ENCODE measurements at regions not wholly inside any gene's neighbourhood (a gene's known extent, or its start where the extent isn't known, plus 50 kb on each side); places are given as distances from the start of the nearest gene placed in this dataset.

DNA sequence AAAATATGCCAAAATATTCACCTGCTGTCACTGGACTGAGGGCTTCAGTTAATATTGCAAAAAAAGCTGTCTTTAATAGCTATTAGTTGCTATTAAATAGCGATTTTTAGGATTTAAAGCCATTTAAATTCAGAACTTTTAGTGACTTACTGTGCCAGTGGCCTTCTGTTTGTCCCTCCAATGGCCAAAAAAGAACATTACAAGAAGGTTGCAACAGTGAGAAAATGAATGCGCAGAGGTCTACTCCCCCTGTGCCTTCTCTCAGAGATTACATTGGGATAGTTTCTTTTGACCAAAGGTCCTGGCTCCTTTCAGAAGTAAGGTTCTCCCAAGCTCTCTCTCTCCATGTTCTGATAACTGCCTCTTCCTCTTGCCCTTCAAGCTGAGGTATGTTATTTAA lies 930.3 kb upstream of the ARRDC3 start:
- ChIA-PET CTCF (interaction anchor here (1.3 to 2.1 kb wide), 2 partner anchors 19 to 157 kb away, joined by 4 to 14 read pairs; no protein-coding TSS in a partner anchor), RAD21 (ENCODE audit: unreplicated experiment) (no interaction called here), SMC1A (ENCODE audit: uncharacterized antibody, unreplicated experiment) (interaction anchor here (1.1 to 1.9 kb wide), 2 partner anchors 157 to 189 kb away, joined by 3 to 7 read pairs; no protein-coding TSS in a partner anchor), POLR2A (no interaction called here)
- intact Hi-C loops (cut with micrococcal nuclease; ENCODE audit: unreplicated experiment), result no loop called here
- no peak overlapping the region for H2AFZ ChIP-seq (ENCODE audit: control insufficient read depth, low read depth, low read length)
- no peak for TF ChIP-seq CEBPZ (IDR thresholded peaks at IDR 0.05; ENCODE audit: low read depth, low read length)
- TF ChIP-seq NFYB (IDR thresholded peaks at IDR 0.05; ENCODE audit: insufficient read depth, low read depth, low read length), result no peak
- TF ChIP-seq CEBPB (IDR thresholded peaks at IDR 0.05; ENCODE audit: borderline replicate concordance in 1 of 2, low read depth in 2 of 2, low read length in 2 of 2), result no peak
- TF ChIP-seq ZNF622 (IDR thresholded peaks at IDR 0.05), result no peak
- no peak for TF ChIP-seq BACH1 (IDR thresholded peaks at IDR 0.05; ENCODE audit: borderline replicate concordance)
- no peak for TF ChIP-seq BMI1 (IDR thresholded peaks at IDR 0.05; ENCODE audit: borderline replicate concordance)
- TF ChIP-seq IRF4 (IDR thresholded peaks at IDR 0.05; ENCODE audit: low read depth, low read length), result no peak
- TF ChIP-seq MYC (IDR thresholded peaks at IDR 0.05; ENCODE audit: insufficient read depth, insufficient read length, insufficient replicate concordance, low read length, severe bottlenecking), result no peak
- no peak for TF ChIP-seq RFX5 (IDR thresholded peaks at IDR 0.05; ENCODE audit: low read depth, low read length)
- no peak for TF ChIP-seq BCL11A (IDR thresholded peaks at IDR 0.05; ENCODE audit: low read depth, low read length)
- no peak for TF ChIP-seq POLR2AphosphoS2 (IDR thresholded peaks at IDR 0.05; ENCODE audit: low read depth, low read length)
- no peak for TF ChIP-seq DPF2 (IDR thresholded peaks at IDR 0.05)
- TF ChIP-seq CBX5 (IDR thresholded peaks at IDR 0.05; ENCODE audit: low read depth), result no peak
- no peak for TF ChIP-seq SREBF2 (IDR thresholded peaks at IDR 0.05; ENCODE audit: low read length)
- no peak for TF ChIP-seq IKZF1 (conservative IDR thresholded peaks at IDR 0.05)
- no peak for TF ChIP-seq EZH2 (IDR thresholded peaks at IDR 0.05; ENCODE audit: borderline replicate concordance, control insufficient read depth, low read depth, low read length)
- TF ChIP-seq, protein P1, sequence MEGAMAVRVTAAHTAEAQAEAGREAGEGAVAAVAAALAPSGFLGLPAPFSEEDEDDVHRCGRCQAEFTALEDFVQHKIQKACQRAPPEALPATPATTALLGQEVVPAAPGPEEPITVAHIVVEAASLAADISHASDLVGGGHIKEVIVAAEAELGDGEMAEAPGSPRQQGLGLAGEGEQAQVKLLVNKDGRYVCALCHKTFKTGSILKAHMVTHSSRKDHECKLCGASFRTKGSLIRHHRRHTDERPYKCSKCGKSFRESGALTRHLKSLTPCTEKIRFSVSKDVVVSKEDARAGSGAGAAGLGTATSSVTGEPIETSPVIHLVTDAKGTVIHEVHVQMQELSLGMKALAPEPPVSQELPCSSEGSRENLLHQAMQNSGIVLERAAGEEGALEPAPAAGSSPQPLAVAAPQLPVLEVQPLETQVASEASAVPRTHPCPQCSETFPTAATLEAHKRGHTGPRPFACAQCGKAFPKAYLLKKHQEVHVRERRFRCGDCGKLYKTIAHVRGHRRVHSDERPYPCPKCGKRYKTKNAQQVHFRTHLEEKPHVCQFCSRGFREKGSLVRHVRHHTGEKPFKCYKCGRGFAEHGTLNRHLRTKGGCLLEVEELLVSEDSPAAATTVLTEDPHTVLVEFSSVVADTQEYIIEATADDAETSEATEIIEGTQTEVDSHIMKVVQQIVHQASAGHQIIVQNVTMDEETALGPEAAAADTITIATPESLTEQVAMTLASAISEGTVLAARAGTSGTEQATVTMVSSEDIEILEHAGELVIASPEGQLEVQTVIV (IDR thresholded peaks at IDR 0.05; ENCODE audit: borderline replicate concordance, partially characterized antibody), result no peak
- TF ChIP-seq RB1 (IDR thresholded peaks at IDR 0.05; ENCODE audit: borderline replicate concordance), result no peak
- TF ChIP-seq, protein P2, sequence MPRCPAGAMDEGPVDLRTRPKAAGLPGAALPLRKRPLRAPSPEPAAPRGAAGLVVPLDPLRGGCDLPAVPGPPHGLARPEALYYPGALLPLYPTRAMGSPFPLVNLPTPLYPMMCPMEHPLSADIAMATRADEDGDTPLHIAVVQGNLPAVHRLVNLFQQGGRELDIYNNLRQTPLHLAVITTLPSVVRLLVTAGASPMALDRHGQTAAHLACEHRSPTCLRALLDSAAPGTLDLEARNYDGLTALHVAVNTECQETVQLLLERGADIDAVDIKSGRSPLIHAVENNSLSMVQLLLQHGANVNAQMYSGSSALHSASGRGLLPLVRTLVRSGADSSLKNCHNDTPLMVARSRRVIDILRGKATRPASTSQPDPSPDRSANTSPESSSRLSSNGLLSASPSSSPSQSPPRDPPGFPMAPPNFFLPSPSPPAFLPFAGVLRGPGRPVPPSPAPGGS (IDR thresholded peaks at IDR 0.05; ENCODE audit: borderline replicate concordance, insufficient read depth, low read depth, low read length, poor library complexity, severe bottlenecking), result no peak
- TF ChIP-seq RAD21 (IDR thresholded peaks at IDR 0.05; ENCODE audit: insufficient read depth, low read depth, low read length), result no peak
- ATAC-seq, result no peak
- no peaks in the 10 kb centered on the region for H3K27me3 ChIP-seq (replicated peaks in 1 of 2; ENCODE audit: control insufficient read depth in 2 of 2, insufficient read depth in 2 of 2, low read length in 1 of 2)
- no peaks in the 10 kb centered on the region for H3K79me2 ChIP-seq (ENCODE audit: control insufficient read depth, insufficient read depth, low read length)
- H3K4me1 ChIP-seq (ENCODE audit: control insufficient read depth, insufficient read depth, low read length), result no peaks in the 10 kb centered on the region
- no peak overlapping the region for H3K27ac ChIP-seq (ENCODE audit: control insufficient read depth, insufficient read depth)
- H3K4me2 ChIP-seq (ENCODE audit: control insufficient read depth, insufficient read depth), result no peak overlapping the region
- H3K9me3 ChIP-seq (replicated peaks; ENCODE audit: control insufficient read depth, insufficient read depth, low read length), result no peaks in the 10 kb centered on the region
- BruUV-seq (replicated peaks), result no TSS peak
- no peak for DNase-seq (ENCODE audit: low read depth, low spot score)
- no peak for FAIRE-seq
- no peaks in the 10 kb centered on the region for H4K20me1 ChIP-seq (ENCODE audit: control insufficient read depth, insufficient read depth)
- no peak overlapping the region for H3K4me3 ChIP-seq
- no peak overlapping the region for H3K9ac ChIP-seq (ENCODE audit: control insufficient read depth, insufficient read depth, low read length)
- WGBS (ENCODE audit: insufficient coverage, insufficient replicate concordance, low lambda C conversion rate, missing lambda C conversion rate), result 52% methylated on average over 2 of the region's 2 CpGs
- in situ Hi-C loops (cut with MboI), result no loop called here
- H3K36me3 ChIP-seq (ENCODE audit: control insufficient read depth in 2 of 2, insufficient read depth in 2 of 2, low read length in 1 of 2), result no peaks in the 10 kb centered on the region

Data from GM12878 (cell line).